ENCODE measurements at regions not wholly inside any gene's neighbourhood (a gene's known extent, or its start where the extent isn't known, plus 50 kb on each side); places are given as distances from the start of the nearest gene placed in this dataset.

DNA sequence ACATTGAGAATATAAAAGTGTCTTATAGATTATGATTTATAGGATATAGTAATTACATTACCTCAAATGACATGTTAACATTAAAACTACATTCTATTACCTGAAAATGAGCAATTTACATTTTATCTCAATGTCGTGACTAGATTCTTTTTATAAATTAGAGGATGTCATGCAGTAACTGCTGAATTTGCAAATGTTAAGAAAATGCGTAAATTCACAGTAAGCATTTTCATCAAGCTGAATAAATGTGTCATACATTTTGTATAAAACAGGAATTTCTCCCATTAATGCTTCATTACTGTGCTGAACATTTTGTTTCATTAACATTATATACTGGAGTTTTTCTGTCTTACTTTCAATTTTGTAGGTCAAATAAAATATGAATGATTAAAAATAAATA is 1460.7 kb upstream of the B3GALT2 start:
- no peak for TF ChIP-seq TAF1 (IDR thresholded peaks at IDR 0.05; ENCODE audit: control insufficient read depth, extremely low read depth, insufficient read depth, low read length, severe bottlenecking)
- TF ChIP-seq, protein P1, sequence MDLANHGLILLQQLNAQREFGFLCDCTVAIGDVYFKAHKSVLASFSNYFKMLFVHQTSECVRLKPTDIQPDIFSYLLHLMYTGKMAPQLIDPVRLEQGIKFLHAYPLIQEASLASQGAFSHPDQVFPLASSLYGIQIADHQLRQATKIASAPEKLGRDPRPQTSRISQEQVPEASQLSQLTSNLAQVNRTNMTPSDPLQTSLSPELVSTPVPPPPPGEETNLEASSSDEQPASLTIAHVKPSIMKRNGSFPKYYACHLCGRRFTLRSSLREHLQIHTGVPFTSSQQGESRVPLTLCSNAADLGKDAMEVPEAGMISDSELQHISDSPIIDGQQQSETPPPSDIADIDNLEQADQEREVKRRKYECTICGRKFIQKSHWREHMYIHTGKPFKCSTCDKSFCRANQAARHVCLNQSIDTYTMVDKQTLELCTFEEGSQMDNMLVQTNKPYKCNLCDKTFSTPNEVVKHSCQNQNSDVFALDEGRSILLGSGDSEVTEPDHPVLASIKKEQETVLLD (IDR thresholded peaks at IDR 0.05): no peak
- TF ChIP-seq TCF7 (IDR thresholded peaks at IDR 0.05; ENCODE audit: borderline replicate concordance): no peak
- no peak for TF ChIP-seq ZNF589 (CRISPR knock-in tag; IDR thresholded peaks at IDR 0.05; ENCODE audit: low read depth)
- TF ChIP-seq ZNF324 (CRISPR knock-in tag; IDR thresholded peaks at IDR 0.05): no peak
- TF ChIP-seq, protein P2, sequence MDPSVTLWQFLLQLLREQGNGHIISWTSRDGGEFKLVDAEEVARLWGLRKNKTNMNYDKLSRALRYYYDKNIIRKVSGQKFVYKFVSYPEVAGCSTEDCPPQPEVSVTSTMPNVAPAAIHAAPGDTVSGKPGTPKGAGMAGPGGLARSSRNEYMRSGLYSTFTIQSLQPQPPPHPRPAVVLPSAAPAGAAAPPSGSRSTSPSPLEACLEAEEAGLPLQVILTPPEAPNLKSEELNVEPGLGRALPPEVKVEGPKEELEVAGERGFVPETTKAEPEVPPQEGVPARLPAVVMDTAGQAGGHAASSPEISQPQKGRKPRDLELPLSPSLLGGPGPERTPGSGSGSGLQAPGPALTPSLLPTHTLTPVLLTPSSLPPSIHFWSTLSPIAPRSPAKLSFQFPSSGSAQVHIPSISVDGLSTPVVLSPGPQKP (CRISPR knock-in tag; IDR thresholded peaks at IDR 0.05): no peak
- no peak for TF ChIP-seq MBD2 (IDR thresholded peaks at IDR 0.05; ENCODE audit: borderline replicate concordance, low read depth)
- no peak for TF ChIP-seq MTA2 (IDR thresholded peaks at IDR 0.05; ENCODE audit: low read depth)
- TF ChIP-seq, protein P3, sequence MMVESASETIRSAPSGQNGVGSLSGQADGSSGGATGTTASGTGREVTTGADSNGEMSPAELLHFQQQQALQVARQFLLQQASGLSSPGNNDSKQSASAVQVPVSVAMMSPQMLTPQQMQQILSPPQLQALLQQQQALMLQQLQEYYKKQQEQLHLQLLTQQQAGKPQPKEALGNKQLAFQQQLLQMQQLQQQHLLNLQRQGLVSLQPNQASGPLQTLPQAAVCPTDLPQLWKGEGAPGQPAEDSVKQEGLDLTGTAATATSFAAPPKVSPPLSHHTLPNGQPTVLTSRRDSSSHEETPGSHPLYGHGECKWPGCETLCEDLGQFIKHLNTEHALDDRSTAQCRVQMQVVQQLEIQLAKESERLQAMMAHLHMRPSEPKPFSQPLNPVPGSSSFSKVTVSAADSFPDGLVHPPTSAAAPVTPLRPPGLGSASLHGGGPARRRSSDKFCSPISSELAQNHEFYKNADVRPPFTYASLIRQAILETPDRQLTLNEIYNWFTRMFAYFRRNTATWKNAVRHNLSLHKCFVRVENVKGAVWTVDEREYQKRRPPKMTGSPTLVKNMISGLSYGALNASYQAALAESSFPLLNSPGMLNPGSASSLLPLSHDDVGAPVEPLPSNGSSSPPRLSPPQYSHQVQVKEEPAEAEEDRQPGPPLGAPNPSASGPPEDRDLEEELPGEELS (CRISPR knock-in tag; IDR thresholded peaks at IDR 0.05; ENCODE audit: borderline replicate concordance): no peak
- TF ChIP-seq HDAC3 (IDR thresholded peaks at IDR 0.05; ENCODE audit: borderline replicate concordance, partially characterized antibody): no peak
- TF ChIP-seq, protein P4, sequence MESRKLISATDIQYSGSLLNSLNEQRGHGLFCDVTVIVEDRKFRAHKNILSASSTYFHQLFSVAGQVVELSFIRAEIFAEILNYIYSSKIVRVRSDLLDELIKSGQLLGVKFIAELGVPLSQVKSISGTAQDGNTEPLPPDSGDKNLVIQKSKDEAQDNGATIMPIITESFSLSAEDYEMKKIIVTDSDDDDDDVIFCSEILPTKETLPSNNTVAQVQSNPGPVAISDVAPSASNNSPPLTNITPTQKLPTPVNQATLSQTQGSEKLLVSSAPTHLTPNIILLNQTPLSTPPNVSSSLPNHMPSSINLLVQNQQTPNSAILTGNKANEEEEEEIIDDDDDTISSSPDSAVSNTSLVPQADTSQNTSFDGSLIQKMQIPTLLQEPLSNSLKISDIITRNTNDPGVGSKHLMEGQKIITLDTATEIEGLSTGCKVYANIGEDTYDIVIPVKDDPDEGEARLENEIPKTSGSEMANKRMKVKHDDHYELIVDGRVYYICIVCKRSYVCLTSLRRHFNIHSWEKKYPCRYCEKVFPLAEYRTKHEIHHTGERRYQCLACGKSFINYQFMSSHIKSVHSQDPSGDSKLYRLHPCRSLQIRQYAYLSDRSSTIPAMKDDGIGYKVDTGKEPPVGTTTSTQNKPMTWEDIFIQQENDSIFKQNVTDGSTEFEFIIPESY (CRISPR knock-in tag; IDR thresholded peaks at IDR 0.05): no peak

Measured in K562 (cell line).